Kidney (tissue), 13 donors: ENCODE measurements at regions not wholly inside any gene's neighbourhood (a gene's known extent, or its start where the extent isn't known, plus 50 kb on each side); places are given as distances from the start of the nearest gene placed in this dataset.

ENCODE experiments used
- DNase-seq, 5 donors: peaks; one replicate each; pipeline ENCODE4 v3.0.0-alpha.2; 2013 to 2020
- FAIRE-seq: peaks from 2 replicates; lab custom pipeline; 2012; peaks lifted over from hg19 to GRCh38; lab: Jason Lieb, UNC
- H3K27ac ChIP-seq, 2 donors: one replicate each; pipeline ENCODE4 v1.7.0; 2013; ENCODE audit warnings: low read depth in 2 of 2, low read length in 2 of 2, inconsistent platforms in 1 of 2
- H3K27me3 ChIP-seq: one replicate; pipeline ENCODE4 v1.7.1; 2013; ENCODE audit warnings: low read length, inconsistent platforms; ENCODE audit not compliant: control insufficient read depth, insufficient read depth
- H3K36me3 ChIP-seq, 3 donors: one replicate each; pipeline versions ENCODE4 v1.7.0 to v1.7.1; 2013; ENCODE audit warnings: low read length in 3 of 3, control low read depth in 1 of 3, inconsistent platforms in 1 of 3; ENCODE audit not compliant: insufficient read depth in 3 of 3, control insufficient read depth in 2 of 3
- H3K4me1 ChIP-seq, 3 donors: one replicate each; pipeline versions ENCODE4 v1.7.0 to v1.7.1; 2013; ENCODE audit warnings: low read length in 3 of 3, inconsistent platforms in 1 of 3, low read depth in 1 of 3; ENCODE audit not compliant: control insufficient read depth in 2 of 3, insufficient read depth in 2 of 3
- H3K4me3 ChIP-seq, 3 donors: one replicate each; pipeline versions ENCODE4 v1.7.0 to v1.8.1; 2013; ENCODE audit warnings: low read length in 3 of 3, control low read depth in 1 of 3, inconsistent platforms in 1 of 3
- H3K9ac ChIP-seq, 3 donors: one replicate each; pipeline versions ENCODE4 v1.7.0 to v1.7.1; 2013; ENCODE audit warnings: low read length in 3 of 3, control low read depth in 1 of 3, inconsistent platforms in 1 of 3
- H3K9me3 ChIP-seq, 3 donors: one replicate each; pipeline versions ENCODE4 v1.7.0 to v1.7.1; 2013; ENCODE audit warnings: low read length in 3 of 3, control low read depth in 1 of 3, inconsistent platforms in 1 of 3; ENCODE audit not compliant: control insufficient read depth in 2 of 3, insufficient read depth in 1 of 3
- CTCF ChIP-seq: IDR thresholded peaks from 3 replicates; pipeline ENCODE4 v1.5.1; 2012; ENCODE audit warnings: mild to moderate bottlenecking, moderate library complexity, borderline replicate concordance; ENCODE audit not compliant: insufficient read depth; ENCODE audit errors: extremely low read depth
- intact Hi-C: fragments of 100-400 bp; cut with DNase I; formaldehyde crosslinking; loops from one replicate; pipeline ENCODE4 v1.11.1; 2022
- donor health status: control.
- donor health status: control.
- donor health status: control.
- donor health status: control.
- donor health status: control.
- donor health status: DM: yes; HTN: yes; CAD: no.
- donor health status: Normal renal cell carcinoma (clear cell type).

GRCh38 chr11:27869701-27870100, 169.4 kb upstream of the BDNF start:
- intact Hi-C loops, result no loop called here
- Histone ChIP-seq H3K9me3 (no peaks in the 10 kb centered on the region), H3K36me3 (no peaks in the 10 kb centered on the region), H3K27me3 (no peaks in the 10 kb centered on the region), H3K4me1 (peaks cover 0 to 1% (median 0%) of the 10 kb centered on the region in 3 donors), H3K4me3 (no peak overlapping the region), H3K9ac (no peak overlapping the region), H3K27ac (no peak overlapping the region)
- FAIRE-seq, result no peak
- TF ChIP-seq CTCF, result no peak
- no peak for DNase-seq

GRCh38 chr11:27868709-27869108, 168.5 kb upstream of the BDNF start:
- H3K9ac ChIP-seq, result no peak overlapping the region
- intact Hi-C loops, result no loop called here
- TF ChIP-seq CTCF, result no peak
- H3K4me1 ChIP-seq, result peaks cover 0 to 6% (median 0%) of the 10 kb centered on the region in 3 donors
- DNase-seq (no peak), FAIRE-seq (no peak)
- no peaks in the 10 kb centered on the region for H3K9me3 ChIP-seq
- H3K4me3 ChIP-seq, result no peak overlapping the region
- no peak overlapping the region for H3K27ac ChIP-seq
- H3K36me3 ChIP-seq, result no peaks in the 10 kb centered on the region
- no peaks in the 10 kb centered on the region for H3K27me3 ChIP-seq

DNA sequence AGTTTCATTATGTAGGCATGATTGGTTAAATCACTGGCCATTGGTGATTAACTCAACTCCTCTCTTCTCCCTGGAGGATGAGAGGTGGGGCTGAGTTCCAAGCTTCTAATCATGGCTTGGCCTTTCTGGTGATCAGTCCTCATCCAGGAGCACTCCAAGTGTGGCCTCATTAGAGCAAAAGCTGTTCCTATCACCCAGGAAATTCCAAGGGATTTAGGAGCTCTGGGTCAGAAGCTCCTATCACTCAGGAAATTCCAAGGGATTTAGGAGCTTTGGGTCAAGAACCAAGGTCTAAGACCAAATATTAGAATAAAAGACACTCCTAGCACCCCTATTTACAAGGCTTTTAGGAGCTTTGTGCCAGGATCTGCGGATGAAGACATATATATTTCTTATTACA, 168.0 kb upstream of the BDNF start:
- H3K9me3 ChIP-seq, result no peaks in the 10 kb centered on the region

More for the DNA sequence above, 168.0 kb upstream of the BDNF start:
- no peak for TF ChIP-seq CTCF
- FAIRE-seq (no peak), DNase-seq (no peak)
- Histone ChIP-seq H3K27me3 (no peaks in the 10 kb centered on the region), H3K27ac (no peak overlapping the region), H3K4me3 (no peak overlapping the region), H3K4me1 (peaks cover 0 to 7% (median 0%) of the 10 kb centered on the region in 3 donors), H3K36me3 (no peaks in the 10 kb centered on the region), H3K9ac (no peak overlapping the region)
- intact Hi-C loops, result no loop called here
